DMS53 treated with DMSO at 0.1 percent for 48 hours (cell line): ENCODE measurements at regions not wholly inside any gene's neighbourhood (a gene's known extent, or its start where the extent isn't known, plus 50 kb on each side); places are given as distances from the start of the nearest gene placed in this dataset.

Experiments used
- DNase-seq: peaks from one replicate; lab custom pipeline; 2025; ENCODE audit not compliant: unreplicated experiment; lab: John Stamatoyannopoulos, UW

DNA sequence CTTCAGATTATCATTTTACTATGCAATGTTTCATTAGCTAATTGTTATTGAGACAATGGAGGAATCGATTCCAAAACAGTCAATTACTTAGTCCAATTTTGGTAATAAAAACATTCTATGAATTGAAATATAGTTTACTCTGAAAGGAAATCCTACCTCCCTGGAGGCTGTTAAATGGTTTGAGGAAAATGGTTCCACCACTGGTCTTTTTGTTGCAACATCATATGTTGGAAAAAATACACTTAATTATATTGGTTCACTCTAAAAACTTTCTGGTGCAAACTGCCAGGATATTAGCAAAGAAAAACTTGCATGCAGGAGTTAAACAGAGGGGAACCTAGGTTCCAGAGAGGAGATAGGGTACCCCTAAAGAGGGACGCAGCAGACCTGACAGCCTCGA, 267.3 kb upstream of the LYZL1 start:
- DNase-seq = no peak

- DNase-seq = peak; percentile 77
Measured at GRCh38 chr10:29022513-29022912, 266.4 kb upstream of the LYZL1 start.

DNA sequence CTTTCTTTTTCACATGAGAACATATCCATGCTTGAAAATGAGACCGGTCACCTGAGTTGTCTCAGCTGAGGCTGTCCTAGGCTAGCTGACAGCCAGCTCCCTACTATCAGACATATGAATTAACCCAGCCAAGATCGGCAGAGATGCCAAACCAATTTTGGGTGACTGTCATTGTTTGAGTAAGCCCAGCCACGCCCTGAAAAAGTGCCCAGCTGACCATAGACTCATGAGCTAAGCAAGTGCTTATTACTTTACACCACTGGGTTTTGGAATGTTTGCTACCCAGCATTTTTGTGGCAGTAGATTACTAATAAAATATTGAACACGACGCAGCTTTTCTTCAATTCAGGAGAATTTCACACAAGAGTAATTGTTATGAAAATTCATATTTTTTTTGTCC, 265.2 kb upstream of the LYZL1 start:
- DNase-seq = no peak

DNA sequence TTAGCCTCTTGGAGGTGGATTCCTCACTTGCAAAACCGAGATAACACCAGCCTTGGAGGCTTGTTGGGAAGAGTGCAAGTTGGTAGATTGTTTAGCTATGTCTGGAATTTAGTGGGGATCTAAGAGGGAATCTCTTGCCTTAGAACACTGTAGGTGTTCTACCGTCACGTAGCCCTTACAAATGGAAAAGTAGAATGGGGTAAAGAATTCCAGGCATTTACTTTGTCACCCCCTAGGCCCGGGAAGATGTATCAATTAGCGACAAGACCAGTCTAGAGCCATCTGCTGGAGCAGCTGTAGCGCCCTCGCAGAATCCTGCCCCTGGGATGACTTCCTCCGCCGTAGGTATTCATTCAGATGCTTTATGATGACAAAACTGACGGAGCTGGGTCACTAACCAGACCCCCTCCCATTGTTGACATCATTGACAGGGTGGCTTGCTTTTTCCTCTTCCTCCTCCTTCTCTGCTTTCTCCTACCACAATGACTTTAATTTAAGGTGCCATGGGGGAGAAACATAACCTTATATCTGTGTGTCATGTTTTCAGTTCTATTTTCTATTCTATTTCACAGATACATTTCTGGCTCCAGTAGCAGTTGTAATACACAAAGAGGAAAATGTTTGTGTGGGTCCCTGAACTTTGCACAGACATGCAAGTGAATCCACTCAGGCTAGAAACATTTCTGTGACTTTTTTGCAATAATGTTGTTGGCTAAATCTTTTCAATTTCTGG, 262.6 kb upstream of the LYZL1 start:
- DNase-seq = no peak

GRCh38 chr10:29026802-29027580, 261.9 kb upstream of the LYZL1 start:
- DNase-seq = no peak

GRCh38 chr10:29028486-29028885, 260.4 kb upstream of the LYZL1 start:
- DNase-seq = no peak

- DNase-seq = no peak
Measured at GRCh38 chr10:29030900-29031299, 258.0 kb upstream of the LYZL1 start.

- no peak for DNase-seq
Measured at GRCh38 chr10:29032169-29032568, 256.7 kb upstream of the LYZL1 start.

DNA sequence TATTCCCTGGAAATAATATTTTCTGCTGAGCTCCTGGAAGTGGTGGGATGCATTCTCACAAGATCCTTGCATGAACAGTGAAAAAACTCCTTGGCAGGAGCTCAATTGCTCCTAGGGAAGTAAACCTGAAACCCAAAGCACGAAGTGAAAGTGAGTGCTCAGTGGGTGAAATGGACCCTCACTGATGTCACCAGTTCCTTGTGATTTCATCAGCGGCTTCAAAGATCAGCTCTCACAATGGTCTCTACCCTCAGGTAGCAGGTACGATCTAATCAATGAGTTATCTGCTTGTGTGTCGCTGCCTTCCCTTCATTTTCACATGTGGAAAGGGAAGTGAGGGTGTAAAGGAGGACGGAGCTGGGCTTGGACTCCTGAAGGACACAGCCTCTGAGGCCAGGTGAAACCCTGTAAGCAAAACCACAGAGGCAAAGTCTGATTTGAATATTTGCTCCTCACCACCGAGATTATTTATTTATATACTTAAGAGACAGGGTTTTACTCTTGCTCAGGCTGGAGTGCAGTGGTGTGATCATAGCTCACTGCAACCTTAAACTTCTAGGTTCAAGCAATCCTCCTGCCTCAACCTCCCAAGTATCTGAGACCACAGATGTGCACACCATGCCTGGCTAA, 255.4 kb upstream of the LYZL1 start:
- DNase-seq = no peak

DNA sequence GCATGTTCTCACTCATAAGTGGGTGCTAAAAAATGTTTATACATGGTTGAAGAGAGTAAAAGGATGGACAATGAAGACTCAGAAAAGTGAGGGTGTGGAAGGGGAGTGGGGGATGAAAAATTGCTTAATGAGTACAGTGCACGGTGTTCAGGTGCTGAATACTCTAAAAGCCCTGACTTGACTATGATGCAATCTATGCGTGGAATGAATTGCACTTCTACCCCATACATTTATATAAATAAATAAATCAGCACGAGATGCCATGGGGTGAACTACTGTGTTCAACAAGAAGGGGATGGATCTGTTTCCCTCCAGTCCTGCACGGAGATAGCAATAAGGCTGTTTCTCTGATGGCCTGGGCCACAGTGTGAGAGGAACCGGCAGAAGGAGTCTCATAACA, 254.3 kb upstream of the LYZL1 start:
- DNase-seq = no peak

DNA sequence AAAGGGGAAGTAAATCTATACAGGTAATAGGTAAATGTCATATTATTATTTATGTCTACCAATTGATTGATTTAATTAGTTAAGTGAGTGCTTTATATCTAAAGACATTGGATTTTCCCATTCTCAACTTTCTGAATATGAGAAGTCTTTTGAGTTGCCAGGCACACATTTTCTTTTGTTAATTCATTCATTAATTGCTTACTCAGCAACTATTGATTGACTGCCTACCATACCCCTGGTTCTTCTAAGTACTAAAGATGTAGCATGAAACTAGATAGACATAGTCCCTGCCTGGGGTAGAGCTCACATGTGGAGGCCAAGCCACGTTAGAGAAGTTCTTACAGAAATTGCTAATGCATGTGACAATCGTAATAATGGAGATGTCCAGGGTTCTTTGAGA, 253.1 kb upstream of the LYZL1 start:
- DNase-seq = no peak

DNA sequence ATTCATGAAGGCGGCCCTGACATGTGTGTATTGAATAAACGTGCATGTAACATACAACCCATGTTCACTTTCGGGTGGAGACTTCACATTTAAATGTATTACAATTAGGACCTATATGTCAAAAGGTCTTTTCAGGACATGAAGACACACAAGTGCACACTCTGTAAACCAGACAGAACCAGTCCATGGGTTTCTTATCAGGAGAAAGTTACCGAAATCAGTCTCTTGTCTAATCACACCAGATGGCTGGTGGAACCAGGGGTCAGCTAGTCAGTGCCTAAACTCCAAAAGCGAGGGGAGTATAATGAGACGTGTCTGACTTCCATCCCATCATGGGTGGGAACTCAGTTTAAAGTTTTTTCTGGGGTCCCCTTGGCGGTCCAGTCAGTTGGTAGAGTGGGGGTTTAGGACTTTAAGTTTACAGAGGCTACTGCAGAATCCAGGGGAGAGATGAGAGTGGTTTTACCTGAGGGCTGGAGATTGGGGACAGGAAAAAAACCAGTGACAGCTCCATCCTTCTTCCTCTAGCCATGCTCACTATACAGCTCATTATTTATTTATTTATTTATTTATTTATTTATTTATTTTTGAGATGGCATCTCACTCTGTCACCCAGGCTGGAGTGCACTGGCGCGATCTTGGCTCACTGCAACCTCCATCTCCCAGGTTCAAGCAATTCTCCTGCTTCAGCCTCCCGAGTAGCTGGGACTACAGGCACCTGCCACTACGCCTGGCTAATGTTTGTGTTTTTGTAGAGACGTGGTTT, 251.3 kb upstream of the LYZL1 start:
- no peak for DNase-seq

DNA sequence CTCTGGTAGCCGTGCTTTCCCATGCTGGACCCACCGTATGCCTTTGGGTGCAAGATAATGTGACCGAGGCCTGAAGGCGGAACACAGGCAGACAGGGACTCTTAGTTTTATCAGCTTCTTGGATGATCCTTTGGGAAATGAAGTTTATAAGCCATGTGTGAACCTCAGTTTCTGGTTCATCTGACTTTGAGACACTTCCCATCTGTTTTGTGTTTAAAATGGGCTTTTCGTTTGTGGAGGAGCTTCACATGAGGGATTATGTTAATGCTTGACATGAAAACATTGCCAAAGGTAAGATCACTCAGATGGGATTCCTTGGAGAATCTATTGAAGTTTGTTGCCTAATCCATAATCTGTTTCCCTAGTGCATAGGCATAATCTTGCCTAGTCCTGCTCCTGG, 249.8 kb upstream of the LYZL1 start:
- no peak for DNase-seq

- no peak for DNase-seq
Measured at GRCh38 chr10:29039677-29040189, 249.1 kb upstream of the LYZL1 start.

GRCh38 chr10:29041616-29042015, 247.3 kb upstream of the LYZL1 start:
- no peak for DNase-seq

GRCh38 chr10:29048506-29048905, 240.4 kb upstream of the LYZL1 start:
- no peak for DNase-seq

- no peak for DNase-seq
Measured at GRCh38 chr10:29050081-29050480, 238.8 kb upstream of the LYZL1 start.

- no peak for DNase-seq
Measured at GRCh38 chr10:29055101-29055500, 233.8 kb upstream of the LYZL1 start.

GRCh38 chr10:29056729-29057128, 232.1 kb upstream of the LYZL1 start:
- no peak for DNase-seq

DNA sequence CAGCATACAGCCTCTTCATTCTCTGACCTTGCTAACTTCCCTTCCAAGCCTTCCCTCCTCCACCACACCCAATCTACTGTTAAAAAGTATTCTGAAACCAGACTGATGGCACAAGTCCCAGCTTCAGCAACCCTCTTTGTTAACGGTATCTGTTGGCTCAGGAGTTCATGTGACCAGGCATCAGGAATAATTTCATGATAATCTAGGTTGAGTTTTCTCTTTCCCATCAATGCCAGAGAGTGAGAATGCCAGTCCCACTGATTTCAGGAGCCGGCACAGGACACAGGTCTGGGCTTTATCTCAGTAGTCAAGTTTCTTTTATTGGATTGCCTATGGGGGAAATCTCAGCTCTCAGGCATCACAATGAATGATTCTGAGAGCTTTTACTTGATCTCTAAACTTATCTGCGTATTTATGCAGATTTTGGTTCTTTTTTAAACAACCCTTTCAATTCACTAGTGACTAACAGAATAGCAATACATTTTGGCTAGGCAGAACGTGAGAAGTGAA, 231.0 kb upstream of the LYZL1 start:
- DNase-seq = no peak
